Heart left ventricle (tissue), 13 donors: ENCODE measurements at regions not wholly inside any gene's neighbourhood (a gene's known extent, or its start where the extent isn't known, plus 50 kb on each side); places are given as distances from the start of the nearest gene placed in this dataset.

ENCODE experiments used
- CTCF ChIP-seq, 12 donors: fragments of 200-600 bp; sonication (generic) in 4 of 12; IDR thresholded peaks; one replicate each; pipeline versions ENCODE4 v1.5.0 to v1.8.0; 2018 to 2022; ENCODE audit warnings: antibody characterized with exemption in 12 of 12, mild to moderate bottlenecking in 5 of 12
- POLR2A ChIP-seq, 2 donors: fragments of 450-650 bp; IDR thresholded peaks; one replicate each; pipeline ENCODE4 v1.6.1; 2017; ENCODE audit warnings: antibody characterized with exemption in 2 of 2, mild to moderate bottlenecking in 2 of 2, moderate library complexity in 2 of 2
- donor health status: ischemic (EF 13 %, LVEDD 7.1; RV severe dilation, severe dysfunction).
- donor health status: DM: no; HTN: yes; CAD: no.
- donor health status: DM: no; HTN: no; CAD: no.
- donor health status: ischemic (EF 25% LVEDD 6.9; RV normal size, moderate dysfunction).
- donor health status: ischemic (EF 25% LVEDD 5.7; RV mildly dilated, moderate dysfunction).
- donor health status: ischemic (EF 35%, LVEDD 5.7; RV mildly dilated, moderate dysfunction).
- donor health status: nonischemic (EF 11% LVEDD 7.7; RV severe dilation, severe dysfunction).
- donor health status: DM: yes; HTN: yes; CAD: no.
- donor health status: PGD.
- donor health status: ischemic (EF 29% LVEDD 5.4; RV normal size, mild dysfunction).
- donor health status: nonischemic (EF 23%, LVEDD 6.1; RV moderate dilation, normal function).

- no peak for TF ChIP-seq CTCF (IDR thresholded peaks at IDR 0.05)
- no peak for TF ChIP-seq POLR2A (IDR thresholded peaks at IDR 0.05)
Observed at GRCh38 chr17:63335831-63336230, 110.3 kb downstream of the CYB561 start.
